Keratinocyte (primary cell): ENCODE measurements at regions not wholly inside any gene's neighbourhood (a gene's known extent, or its start where the extent isn't known, plus 50 kb on each side); places are given as distances from the start of the nearest gene placed in this dataset.
"Not testable (repeated sequence)": the region's sequence is repeated elsewhere in the genome, so short reads cannot be mapped to it uniquely, and the experiment has no call there.

Experiments
- EZH2 ChIP-seq: IDR thresholded peaks from one replicate; pipeline ENCODE4 v1.6.1; 2012; ENCODE audit warnings: inconsistent platforms, mild to moderate bottlenecking, low read length, moderate library complexity
- TF ChIP-seq, protein P1 (sequence below), 3 experiments: IDR thresholded peaks in 1 of 3; conservative IDR thresholded peaks in 1 of 3; optimal IDR thresholded peaks in 1 of 3; 2 replicates in 2 of 3; 3 replicates in 1 of 3; pipeline versions ENCODE3 to v1.5.1; 2011; ENCODE audit warnings: low read length in 3 of 3, mild to moderate bottlenecking in 3 of 3, moderate library complexity in 2 of 3, control low read depth in 1 of 3, inconsistent platforms in 1 of 3; ENCODE audit not compliant: insufficient read depth in 2 of 3; ENCODE audit errors: extremely low read depth in 1 of 3

- TF ChIP-seq, protein P1, sequence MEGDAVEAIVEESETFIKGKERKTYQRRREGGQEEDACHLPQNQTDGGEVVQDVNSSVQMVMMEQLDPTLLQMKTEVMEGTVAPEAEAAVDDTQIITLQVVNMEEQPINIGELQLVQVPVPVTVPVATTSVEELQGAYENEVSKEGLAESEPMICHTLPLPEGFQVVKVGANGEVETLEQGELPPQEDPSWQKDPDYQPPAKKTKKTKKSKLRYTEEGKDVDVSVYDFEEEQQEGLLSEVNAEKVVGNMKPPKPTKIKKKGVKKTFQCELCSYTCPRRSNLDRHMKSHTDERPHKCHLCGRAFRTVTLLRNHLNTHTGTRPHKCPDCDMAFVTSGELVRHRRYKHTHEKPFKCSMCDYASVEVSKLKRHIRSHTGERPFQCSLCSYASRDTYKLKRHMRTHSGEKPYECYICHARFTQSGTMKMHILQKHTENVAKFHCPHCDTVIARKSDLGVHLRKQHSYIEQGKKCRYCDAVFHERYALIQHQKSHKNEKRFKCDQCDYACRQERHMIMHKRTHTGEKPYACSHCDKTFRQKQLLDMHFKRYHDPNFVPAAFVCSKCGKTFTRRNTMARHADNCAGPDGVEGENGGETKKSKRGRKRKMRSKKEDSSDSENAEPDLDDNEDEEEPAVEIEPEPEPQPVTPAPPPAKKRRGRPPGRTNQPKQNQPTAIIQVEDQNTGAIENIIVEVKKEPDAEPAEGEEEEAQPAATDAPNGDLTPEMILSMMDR (optimal IDR thresholded peaks at IDR 0.05 in 1 of 3, IDR thresholded peaks at IDR 0.05 in 1 of 3, conservative IDR thresholded peaks at IDR 0.05 in 1 of 3; ENCODE audit: extremely low read depth in 1 of 3, insufficient read depth in 2 of 3, low read length in 3 of 3): not testable (repeated sequence)
- TF ChIP-seq EZH2: not testable (repeated sequence)
Measured at GRCh38 chr9:42243822-42244221, 60.4 kb downstream of the SPATA31A6 start.
